Keratinocyte (primary cell): ENCODE measurements at regions not wholly inside any gene's neighbourhood (a gene's known extent, or its start where the extent isn't known, plus 50 kb on each side); places are given as distances from the start of the nearest gene placed in this dataset.

Source experiments
- DNase-seq: peaks from one replicate; pipeline ENCODE4 v3.0.0-alpha.2; 2011; ENCODE audit warnings: low read depth, missing footprints, low spot score
- FAIRE-seq: peaks from 2 replicates; lab custom pipeline; 2011; peaks lifted over from hg19 to GRCh38; lab: Jason Lieb, UNC
- H2AFZ ChIP-seq: 2 replicates; pipeline ENCODE4 v1.6.0; 2012; ENCODE audit warnings: low read length, control low read depth, inconsistent platforms; ENCODE audit not compliant: control insufficient read depth
- H3K27ac ChIP-seq: 2 replicates; pipeline ENCODE4 v1.5.1; 2011; ENCODE audit warnings: low read length; ENCODE audit not compliant: control insufficient read depth, insufficient read depth
- H3K27me3 ChIP-seq: 3 replicates; pipeline ENCODE4 v1.6.0; 2011; ENCODE audit warnings: low read length; ENCODE audit not compliant: control insufficient read depth, insufficient read depth; ENCODE audit errors: extremely low read depth
- H3K36me3 ChIP-seq, 2 experiments: 2 replicates in 1 of 2; 3 replicates in 1 of 2; pipeline ENCODE4 v1.5.1; 2011; ENCODE audit warnings: low read length in 2 of 2, mild to moderate bottlenecking in 1 of 2; ENCODE audit not compliant: control insufficient read depth in 2 of 2, insufficient read depth in 2 of 2; ENCODE audit errors: extremely low read depth in 1 of 2
- H3K4me1 ChIP-seq: 3 replicates; pipeline ENCODE4 v1.5.1; 2011; ENCODE audit warnings: low read length; ENCODE audit not compliant: control insufficient read depth, insufficient read depth; ENCODE audit errors: extremely low read depth
- H3K4me2 ChIP-seq: 3 replicates; pipeline ENCODE4 v1.6.0; 2011; ENCODE audit warnings: low read depth, low read length; ENCODE audit not compliant: control insufficient read depth, insufficient read depth; ENCODE audit errors: extremely low read depth
- H3K4me3 ChIP-seq, 3 experiments: fragments of 200-600 bp in 1 of 3; sonication (generic) in 1 of 3; 2 replicates in 2 of 3; 3 replicates in 1 of 3; pipeline ENCODE4 v1.5.1; 2011 to 2016; ENCODE audit warnings: low read length in 3 of 3, mild to moderate bottlenecking in 3 of 3, control low read depth in 2 of 3, inconsistent platforms in 1 of 3, low read depth in 1 of 3, mixed read lengths in 1 of 3, mixed run types in 1 of 3, moderate library complexity in 1 of 3; ENCODE audit not compliant: control insufficient read depth in 2 of 3, insufficient read depth in 2 of 3; ENCODE audit errors: extremely low read depth in 1 of 3
- H3K79me2 ChIP-seq: 2 replicates; pipeline ENCODE4 v1.6.0; 2012; ENCODE audit warnings: low read length; ENCODE audit not compliant: control insufficient read depth, insufficient read depth
- H3K9ac ChIP-seq: 3 replicates; pipeline ENCODE4 v1.6.0; 2011; ENCODE audit warnings: low read length; ENCODE audit not compliant: control insufficient read depth, insufficient read depth; ENCODE audit errors: extremely low read depth
- H3K9me1 ChIP-seq: 3 replicates; pipeline ENCODE4 v1.6.0; 2011; ENCODE audit warnings: low read length; ENCODE audit not compliant: control insufficient read depth, insufficient read depth; ENCODE audit errors: extremely low read depth
- H3K9me3 ChIP-seq: 2 replicates; pipeline ENCODE4 v1.5.1; 2012; ENCODE audit warnings: low read depth, low read length; ENCODE audit not compliant: control insufficient read depth
- H4K20me1 ChIP-seq: 3 replicates; pipeline ENCODE4 v1.6.0; 2011; ENCODE audit warnings: low read length; ENCODE audit not compliant: control insufficient read depth, insufficient read depth; ENCODE audit errors: extremely low read depth
- CTCF ChIP-seq, 3 experiments: IDR thresholded peaks in 1 of 3; conservative IDR thresholded peaks in 1 of 3; optimal IDR thresholded peaks in 1 of 3; 2 replicates in 2 of 3; 3 replicates in 1 of 3; pipeline versions ENCODE3 to v1.5.1; 2011; ENCODE audit warnings: low read length in 3 of 3, mild to moderate bottlenecking in 3 of 3, moderate library complexity in 2 of 3, control low read depth in 1 of 3, inconsistent platforms in 1 of 3; ENCODE audit not compliant: insufficient read depth in 2 of 3; ENCODE audit errors: extremely low read depth in 1 of 3
- EZH2 ChIP-seq: IDR thresholded peaks from one replicate; pipeline ENCODE4 v1.6.1; 2012; ENCODE audit warnings: inconsistent platforms, mild to moderate bottlenecking, low read length, moderate library complexity
- dilution Hi-C: fragments of 300-500 bp; cut with MboI; formaldehyde crosslinking; loops from one replicate; pipeline ENCODE4 v1.7.0; 2020; ENCODE audit warnings: low sequenced_read_pairs; ENCODE audit not compliant: extremely low pct_ligation_motif_present

- dilution Hi-C loops: no loop called here
- no peaks in the 10 kb centered on the region for H3K9me3 ChIP-seq
- no peak for FAIRE-seq
- H3K4me3 ChIP-seq: no peak overlapping the region
- H3K4me2 ChIP-seq: no peak overlapping the region
- no peaks in the 10 kb centered on the region for H3K9me1 ChIP-seq
- no peak overlapping the region for H3K27ac ChIP-seq
- DNase-seq: no peak
- no peaks in the 10 kb centered on the region for H3K79me2 ChIP-seq
- H3K36me3 ChIP-seq: no peaks in the 10 kb centered on the region
- peaks cover 3% of the 10 kb centered on the region for H3K27me3 ChIP-seq
- H4K20me1 ChIP-seq: no peaks in the 10 kb centered on the region
- H3K9ac ChIP-seq: no peak overlapping the region
- H2AFZ ChIP-seq: no peak overlapping the region
- TF ChIP-seq CTCF (optimal IDR thresholded peaks at IDR 0.05 in 1 of 3, IDR thresholded peaks at IDR 0.05 in 1 of 3, conservative IDR thresholded peaks at IDR 0.05 in 1 of 3; ENCODE audit: extremely low read depth in 1 of 3, insufficient read depth in 2 of 3, low read length in 3 of 3): no peak
- TF ChIP-seq EZH2: no peak
- no peaks in the 10 kb centered on the region for H3K4me1 ChIP-seq
Measured at GRCh38 chr4:11223311-11223710, 205.4 kb downstream of the HS3ST1 start.

- DNase-seq (no peak), FAIRE-seq (no peak)
- no peaks in the 10 kb centered on the region for H3K79me2 ChIP-seq
- H3K9me1 ChIP-seq: no peaks in the 10 kb centered on the region
- no peaks in the 10 kb centered on the region for H3K9me3 ChIP-seq
- H3K27ac ChIP-seq: no peak overlapping the region
- no peak overlapping the region for H3K4me3 ChIP-seq
- H2AFZ ChIP-seq: no peak overlapping the region
- H4K20me1 ChIP-seq: no peaks in the 10 kb centered on the region
- H3K9ac ChIP-seq: no peak overlapping the region
- no peaks in the 10 kb centered on the region for H3K4me1 ChIP-seq
- H3K27me3 ChIP-seq: no peaks in the 10 kb centered on the region
- no peaks in the 10 kb centered on the region for H3K36me3 ChIP-seq
- no peak overlapping the region for H3K4me2 ChIP-seq
- TF ChIP-seq EZH2: no peak
- peak in 1 of 3 experiments; percentile 35 for TF ChIP-seq CTCF (optimal IDR thresholded peaks at IDR 0.05 in 1 of 3, IDR thresholded peaks at IDR 0.05 in 1 of 3, conservative IDR thresholded peaks at IDR 0.05 in 1 of 3; ENCODE audit: extremely low read depth in 1 of 3, insufficient read depth in 2 of 3, low read length in 3 of 3)
- dilution Hi-C loops: no loop called here
Measured at GRCh38 chr4:11218692-11219091, 210.0 kb downstream of the HS3ST1 start.
